ENCODE measurements at regions not wholly inside any gene's neighbourhood (a gene's known extent, or its start where the extent isn't known, plus 50 kb on each side); places are given as distances from the start of the nearest gene placed in this dataset.

GRCh38 chr7:22001345-22002004, 55.8 kb upstream of the CDCA7L start:
- Histone ChIP-seq H3K4me1 (no peaks in the 10 kb centered on the region), H3K27me3 (no peaks in the 10 kb centered on the region), H3K4me3 (no peak overlapping the region), H3K9me3 (no peaks in the 10 kb centered on the region), H3K27ac (no peak overlapping the region), H3K36me3 (no peaks in the 10 kb centered on the region)
- DNase-seq (ENCODE audit: low spot score): no peak
- TF ChIP-seq, protein P1, sequence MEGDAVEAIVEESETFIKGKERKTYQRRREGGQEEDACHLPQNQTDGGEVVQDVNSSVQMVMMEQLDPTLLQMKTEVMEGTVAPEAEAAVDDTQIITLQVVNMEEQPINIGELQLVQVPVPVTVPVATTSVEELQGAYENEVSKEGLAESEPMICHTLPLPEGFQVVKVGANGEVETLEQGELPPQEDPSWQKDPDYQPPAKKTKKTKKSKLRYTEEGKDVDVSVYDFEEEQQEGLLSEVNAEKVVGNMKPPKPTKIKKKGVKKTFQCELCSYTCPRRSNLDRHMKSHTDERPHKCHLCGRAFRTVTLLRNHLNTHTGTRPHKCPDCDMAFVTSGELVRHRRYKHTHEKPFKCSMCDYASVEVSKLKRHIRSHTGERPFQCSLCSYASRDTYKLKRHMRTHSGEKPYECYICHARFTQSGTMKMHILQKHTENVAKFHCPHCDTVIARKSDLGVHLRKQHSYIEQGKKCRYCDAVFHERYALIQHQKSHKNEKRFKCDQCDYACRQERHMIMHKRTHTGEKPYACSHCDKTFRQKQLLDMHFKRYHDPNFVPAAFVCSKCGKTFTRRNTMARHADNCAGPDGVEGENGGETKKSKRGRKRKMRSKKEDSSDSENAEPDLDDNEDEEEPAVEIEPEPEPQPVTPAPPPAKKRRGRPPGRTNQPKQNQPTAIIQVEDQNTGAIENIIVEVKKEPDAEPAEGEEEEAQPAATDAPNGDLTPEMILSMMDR (IDR thresholded peaks at IDR 0.05): peak; percentile 77 to 86

- Histone ChIP-seq H3K9me3 (no peaks in the 10 kb centered on the region), H3K27ac (no peak overlapping the region), H3K27me3 (no peaks in the 10 kb centered on the region), H3K4me1 (no peaks in the 10 kb centered on the region), H3K4me3 (no peak overlapping the region), H3K36me3 (no peaks in the 10 kb centered on the region)
- TF ChIP-seq, protein P1 (IDR thresholded peaks at IDR 0.05): no peak
- no peak for DNase-seq (ENCODE audit: low spot score)
These were observed 54.2 kb upstream of the CDCA7L start for GRCh38 chr7:21999896-22000295.

DNA sequence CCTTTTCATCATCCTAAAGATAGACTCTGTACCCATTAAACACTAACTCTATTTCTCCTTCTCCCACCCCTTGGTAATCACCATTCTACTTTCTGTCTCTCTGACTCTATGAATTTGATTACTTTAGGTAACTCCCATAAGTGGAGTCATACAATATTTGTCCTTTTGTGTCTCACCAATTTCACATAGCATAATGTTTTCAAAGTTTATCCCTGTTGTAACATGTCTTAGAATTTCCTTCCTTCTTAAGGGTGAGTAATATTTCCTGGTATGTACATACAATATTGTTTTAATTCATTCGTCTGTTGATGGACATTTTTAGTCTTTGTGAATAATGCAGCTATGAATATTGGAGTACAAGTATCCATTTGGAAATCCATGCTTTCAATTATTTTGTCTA, 50.9 kb upstream of the CDCA7L start:
- H3K36me3 ChIP-seq: no peaks in the 10 kb centered on the region
- H3K9me3 ChIP-seq: no peaks in the 10 kb centered on the region
- no peak overlapping the region for H3K4me3 ChIP-seq
- no peak for DNase-seq (ENCODE audit: low spot score)
- no peaks in the 10 kb centered on the region for H3K4me1 ChIP-seq
- no peak overlapping the region for H3K27ac ChIP-seq
- TF ChIP-seq, protein P1 (IDR thresholded peaks at IDR 0.05): no peak
- no peaks in the 10 kb centered on the region for H3K27me3 ChIP-seq
